HEK293 (cell line): ENCODE measurements at regions not wholly inside any gene's neighbourhood (a gene's known extent, or its start where the extent isn't known, plus 50 kb on each side); places are given as distances from the start of the nearest gene placed in this dataset.

Source experiments
- HOXD13 ChIP-seq: sonication (generic); formaldehyde crosslinking; IDR thresholded peaks from 2 replicates; pipeline ENCODE4 v1.8.0; 2022; ENCODE audit warnings: missing genetic modification reagents, borderline replicate concordance
- KLF1 ChIP-seq: fragments of 450-650 bp; formaldehyde crosslinking; IDR thresholded peaks from 2 replicates; pipeline ENCODE4 v1.5.1; 2016; ENCODE audit warnings: missing biosample characterization, missing genetic modification characterization
- OSR2 ChIP-seq: fragments of 450-650 bp; formaldehyde crosslinking; IDR thresholded peaks from 2 replicates; pipeline ENCODE4 v1.5.1; 2016; ENCODE audit warnings: missing biosample characterization, missing genetic modification characterization
- ZNF114 ChIP-seq: fragments of 450-650 bp; formaldehyde crosslinking; IDR thresholded peaks from 2 replicates; pipeline ENCODE4 v1.5.0; 2017; ENCODE audit warnings: missing biosample characterization, missing genetic modification characterization
- TF ChIP-seq, protein P1 (sequence below): fragments of 450-650 bp; formaldehyde crosslinking; IDR thresholded peaks from 2 replicates; pipeline ENCODE4 v1.5.1; 2016; ENCODE audit warnings: missing biosample characterization, missing genetic modification characterization

- TF ChIP-seq, protein P1, sequence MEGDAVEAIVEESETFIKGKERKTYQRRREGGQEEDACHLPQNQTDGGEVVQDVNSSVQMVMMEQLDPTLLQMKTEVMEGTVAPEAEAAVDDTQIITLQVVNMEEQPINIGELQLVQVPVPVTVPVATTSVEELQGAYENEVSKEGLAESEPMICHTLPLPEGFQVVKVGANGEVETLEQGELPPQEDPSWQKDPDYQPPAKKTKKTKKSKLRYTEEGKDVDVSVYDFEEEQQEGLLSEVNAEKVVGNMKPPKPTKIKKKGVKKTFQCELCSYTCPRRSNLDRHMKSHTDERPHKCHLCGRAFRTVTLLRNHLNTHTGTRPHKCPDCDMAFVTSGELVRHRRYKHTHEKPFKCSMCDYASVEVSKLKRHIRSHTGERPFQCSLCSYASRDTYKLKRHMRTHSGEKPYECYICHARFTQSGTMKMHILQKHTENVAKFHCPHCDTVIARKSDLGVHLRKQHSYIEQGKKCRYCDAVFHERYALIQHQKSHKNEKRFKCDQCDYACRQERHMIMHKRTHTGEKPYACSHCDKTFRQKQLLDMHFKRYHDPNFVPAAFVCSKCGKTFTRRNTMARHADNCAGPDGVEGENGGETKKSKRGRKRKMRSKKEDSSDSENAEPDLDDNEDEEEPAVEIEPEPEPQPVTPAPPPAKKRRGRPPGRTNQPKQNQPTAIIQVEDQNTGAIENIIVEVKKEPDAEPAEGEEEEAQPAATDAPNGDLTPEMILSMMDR (tag by site-specific recombination): no peak
- no peak for TF ChIP-seq OSR2 (tag by site-specific recombination)
- TF ChIP-seq HOXD13 (CRISPR knock-in tag): no peak
- TF ChIP-seq KLF1: no peak
- TF ChIP-seq ZNF114 (tag by site-specific recombination): no peak
Observed at GRCh38 chr6:134722200-134722870, 227.6 kb downstream of the ALDH8A1 start.
